T-helper 1 cell treated with Interleukin-12 subunit alpha and Interleukin-12 subunit beta and Interleukin-4 antibody, amounts not matched to agents 30 ng/mL and 1 ng/mL, for 36 hours (primary cell): ENCODE measurements at regions not wholly inside any gene's neighbourhood (a gene's known extent, or its start where the extent isn't known, plus 50 kb on each side); places are given as distances from the start of the nearest gene placed in this dataset.
"Not testable (repeated sequence)": the region's sequence is repeated elsewhere in the genome, so short reads cannot be mapped to it uniquely, and the experiment has no call there.

Experiments used
- intact Hi-C: fragments of 100-400 bp; cut with micrococcal nuclease; formaldehyde crosslinking; loops from one replicate; pipeline ENCODE4 v1.15.1; 2024

DNA sequence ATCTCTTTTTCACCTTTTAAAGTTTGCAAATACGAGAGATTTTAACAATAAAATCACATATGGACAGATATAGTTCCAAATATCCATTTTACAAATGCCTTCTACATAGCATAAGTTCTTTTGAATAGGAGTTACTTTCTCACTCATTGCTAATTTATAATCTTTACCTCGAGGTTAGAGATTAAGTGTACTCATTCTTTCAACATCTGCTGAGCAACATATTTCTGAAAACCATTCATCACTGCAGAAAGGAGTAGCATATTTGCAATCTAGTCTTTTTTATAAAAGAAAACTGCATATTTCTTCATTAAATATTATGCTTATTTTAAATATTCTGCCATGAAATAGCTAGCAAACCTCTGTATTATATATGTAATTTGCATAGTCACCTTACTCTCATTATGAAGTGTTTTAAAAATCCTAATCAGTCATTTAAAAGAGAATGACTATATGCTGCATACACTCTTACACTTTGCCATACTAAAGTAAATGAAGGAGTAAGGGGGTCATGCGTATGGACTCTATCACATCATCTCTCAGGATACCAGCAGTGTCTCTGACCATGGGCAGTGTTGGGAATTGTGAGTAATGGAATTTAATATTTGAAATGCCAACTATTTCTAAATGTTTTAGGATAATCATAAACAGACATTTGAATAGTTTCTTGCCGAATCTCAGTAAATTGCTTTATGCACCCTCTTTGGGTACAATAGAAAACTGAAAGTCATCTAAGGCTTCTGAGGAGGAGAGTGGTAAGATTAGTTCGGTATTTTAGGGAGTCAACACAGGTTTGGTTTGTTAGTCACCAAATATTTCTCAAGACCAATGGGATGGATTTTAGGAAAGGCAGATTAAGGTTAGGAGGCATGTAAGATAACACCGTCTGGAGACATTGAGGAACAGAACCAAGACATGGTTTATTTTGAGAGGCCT, 524.8 kb upstream of the ATP2B1 start:
- intact Hi-C loops = no loop called here

DNA sequence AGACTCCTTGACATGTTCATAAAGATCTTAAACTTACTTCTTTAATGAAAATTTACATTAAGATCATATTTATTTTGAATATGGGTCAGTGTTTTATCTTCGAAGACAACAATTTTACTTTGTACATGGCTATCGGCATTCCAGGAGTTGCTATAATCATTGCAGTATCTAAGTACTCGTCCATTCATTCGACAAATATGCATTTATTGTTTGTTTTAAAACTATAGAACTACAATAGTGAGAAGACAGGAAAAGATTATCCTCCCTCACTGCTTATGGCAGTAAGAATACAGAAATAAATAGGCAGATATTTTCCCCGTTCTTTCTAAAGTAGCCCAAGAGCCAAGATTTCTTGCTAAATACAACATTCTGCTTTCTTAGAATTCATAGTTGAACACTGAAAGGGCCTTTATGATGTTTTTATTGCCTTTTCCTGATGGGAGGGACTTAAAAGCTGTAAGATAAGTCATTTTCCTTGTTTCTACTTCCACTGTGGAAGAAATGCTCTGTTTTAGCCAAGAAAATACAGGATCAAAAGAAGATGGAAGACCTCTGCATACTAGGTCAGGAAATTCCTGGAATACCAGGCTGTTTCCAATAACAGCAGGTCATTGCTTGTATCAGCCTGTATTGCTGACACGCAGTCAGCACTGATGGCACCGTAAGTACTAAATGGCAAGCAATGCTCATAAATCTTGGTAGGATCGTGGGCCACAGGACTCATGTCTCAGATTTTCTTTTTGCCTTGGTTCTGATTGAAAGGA, 521.0 kb upstream of the ATP2B1 start:
- intact Hi-C loops = no loop called here

DNA sequence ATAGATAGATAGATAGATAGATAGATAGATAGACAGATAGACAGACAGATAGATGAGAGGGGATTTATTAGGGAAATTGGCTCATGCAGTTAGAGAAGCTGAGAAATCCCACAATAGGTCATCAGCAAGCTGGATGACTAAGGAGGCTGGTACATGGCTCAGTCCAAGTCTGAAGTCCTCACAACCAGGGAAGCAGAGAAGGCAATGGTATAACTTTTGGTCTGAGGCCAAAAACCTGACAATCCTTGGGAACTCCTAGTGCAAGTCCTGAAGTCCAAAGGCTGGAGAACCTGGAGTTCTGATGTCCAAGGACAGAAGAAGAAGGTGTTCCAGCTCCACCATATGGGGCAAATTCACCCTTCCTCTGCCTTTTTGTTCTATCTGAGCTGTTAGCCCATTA, 517.6 kb upstream of the ATP2B1 start:
- intact Hi-C loops = no loop called here

DNA sequence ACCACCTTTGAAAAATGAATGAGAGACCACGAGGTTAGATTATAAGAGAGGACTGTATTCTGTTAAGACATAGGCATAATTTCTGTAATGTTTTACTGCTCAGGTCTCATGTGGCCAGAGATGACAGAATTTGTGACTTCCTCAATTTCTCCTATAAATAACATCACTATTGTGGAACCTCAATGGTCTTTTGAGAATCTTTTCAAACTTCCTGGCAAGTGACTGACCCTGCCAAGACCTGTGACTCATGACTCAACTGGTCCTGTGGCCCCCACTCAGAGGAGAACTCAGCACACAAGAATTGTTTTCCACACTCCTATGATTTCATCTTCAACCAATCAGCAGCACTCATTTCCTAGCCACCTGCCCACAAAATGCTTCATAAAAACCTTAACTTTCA, 508.2 kb upstream of the ATP2B1 start:
- intact Hi-C loops = no loop called here

DNA sequence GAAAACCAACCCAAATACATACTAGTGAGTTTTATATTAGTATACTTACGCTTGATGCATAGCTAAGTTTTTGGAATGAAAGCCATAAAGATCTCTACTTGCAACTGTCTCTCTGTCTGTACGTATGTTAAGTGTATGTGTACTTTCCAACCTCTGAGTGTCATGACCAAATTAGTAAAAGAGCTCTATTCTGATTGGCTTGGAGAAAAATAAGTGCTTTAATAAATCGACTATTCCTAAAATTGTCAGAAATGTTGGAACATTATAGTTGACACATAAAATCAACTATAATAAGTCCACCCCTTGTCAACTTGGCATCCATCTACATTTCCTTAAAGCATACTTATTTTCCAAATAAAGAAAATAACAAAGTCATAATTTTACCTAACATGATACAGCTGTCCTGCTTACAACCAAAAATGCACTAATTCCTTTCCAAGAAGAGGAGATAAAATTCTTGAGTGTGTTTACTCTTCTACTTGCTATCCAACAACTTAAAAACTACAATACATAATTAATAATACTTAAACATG, 507.4 kb upstream of the ATP2B1 start:
- intact Hi-C loops = no loop called here

DNA sequence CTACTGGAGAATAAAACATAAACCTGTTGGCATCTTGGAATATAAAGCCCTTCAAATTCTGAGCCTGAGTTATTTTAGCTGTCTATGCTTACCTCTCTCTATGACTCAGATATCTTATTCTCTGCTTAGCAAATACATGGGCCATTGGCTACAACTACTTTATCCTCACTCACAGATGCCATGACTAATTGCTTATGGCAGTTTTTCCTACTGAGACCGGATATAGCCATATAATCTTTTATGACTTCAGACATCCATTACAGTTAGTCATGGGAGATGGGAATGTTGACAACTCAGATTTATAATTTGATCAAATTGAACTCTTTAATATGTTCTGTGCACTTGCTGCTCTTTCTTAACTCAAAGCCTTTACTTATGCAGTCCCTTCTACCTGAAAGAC, 502.4 kb upstream of the ATP2B1 start:
- intact Hi-C loops = no loop called here

DNA sequence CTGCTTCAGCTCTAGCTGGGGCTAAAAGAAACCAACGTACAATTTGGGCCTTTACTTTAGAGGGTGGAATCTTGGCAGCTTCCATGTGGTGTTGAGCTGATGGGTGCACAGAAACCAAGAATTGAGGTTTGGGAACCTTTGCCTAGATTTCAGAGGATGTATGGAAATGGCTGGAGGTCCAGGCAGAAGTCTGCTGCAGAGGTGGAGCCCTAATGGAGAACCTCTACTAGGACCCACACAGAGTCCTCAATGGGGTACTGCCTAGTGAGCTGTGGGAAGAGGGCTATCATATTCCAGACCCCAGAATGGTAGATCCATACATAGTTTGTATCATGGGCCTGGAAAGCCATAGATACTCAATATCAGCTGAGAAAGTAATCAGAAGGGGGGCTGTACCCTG, 500.4 kb upstream of the ATP2B1 start:
- intact Hi-C loops = no loop called here

DNA sequence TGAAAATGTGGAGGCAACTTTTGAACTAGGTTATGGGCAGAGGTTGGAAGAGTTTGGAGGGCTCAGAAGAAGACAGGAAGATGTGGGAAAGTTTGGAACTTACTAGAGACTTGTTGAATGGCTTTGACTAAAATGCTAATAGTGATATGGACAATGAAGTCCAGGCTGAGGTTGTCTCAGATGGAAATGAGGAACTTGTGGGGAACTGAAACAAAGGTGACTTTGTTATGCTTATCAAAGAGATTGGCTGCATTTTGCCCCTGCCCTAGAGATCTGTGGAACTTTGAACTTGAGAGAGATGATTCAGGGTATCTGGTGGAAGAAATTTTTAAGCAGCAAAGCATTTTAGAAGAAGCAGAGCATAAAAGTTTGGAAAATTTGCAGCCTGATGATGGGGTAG, 499.7 kb upstream of the ATP2B1 start:
- intact Hi-C loops = not testable (repeated sequence)

DNA sequence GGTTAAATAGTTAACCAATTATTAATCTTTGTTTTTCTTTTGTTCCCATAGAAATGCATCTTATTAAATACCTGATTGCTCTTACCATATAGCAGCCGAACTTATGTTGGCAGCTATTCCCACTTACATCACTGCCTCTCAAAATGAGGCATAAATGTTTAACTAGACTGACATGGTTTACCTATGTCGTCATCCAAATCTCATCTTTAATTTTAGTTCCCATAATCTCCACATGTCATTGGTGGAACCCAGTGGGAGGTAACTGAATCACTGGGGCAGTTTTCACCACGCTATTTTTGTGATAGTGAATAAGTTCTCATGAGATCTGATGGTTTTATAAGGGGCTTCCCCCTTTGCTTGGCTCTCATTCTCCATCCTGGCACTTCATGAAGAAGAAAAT, 499.2 kb upstream of the ATP2B1 start:
- intact Hi-C loops = no loop called here

DNA sequence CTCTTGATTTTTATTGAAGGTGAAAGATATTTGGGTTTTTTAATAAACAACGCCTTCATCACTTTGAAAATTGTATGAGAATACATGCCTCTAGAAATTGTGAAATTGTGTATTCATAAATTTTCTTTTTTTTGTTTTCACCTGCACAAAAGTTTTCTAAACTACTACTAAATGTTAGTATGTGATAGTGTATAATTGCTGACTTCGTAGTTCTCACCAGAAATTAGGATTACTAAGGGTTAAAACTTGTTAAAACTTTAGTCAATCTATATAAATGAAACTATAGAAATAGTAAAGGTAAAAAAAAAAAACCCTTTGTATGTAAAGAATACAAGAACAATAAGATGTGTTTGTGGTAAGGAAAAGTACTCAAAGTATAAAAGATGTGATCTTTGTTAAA, 496.5 kb upstream of the ATP2B1 start:
- intact Hi-C loops = no loop called here

DNA sequence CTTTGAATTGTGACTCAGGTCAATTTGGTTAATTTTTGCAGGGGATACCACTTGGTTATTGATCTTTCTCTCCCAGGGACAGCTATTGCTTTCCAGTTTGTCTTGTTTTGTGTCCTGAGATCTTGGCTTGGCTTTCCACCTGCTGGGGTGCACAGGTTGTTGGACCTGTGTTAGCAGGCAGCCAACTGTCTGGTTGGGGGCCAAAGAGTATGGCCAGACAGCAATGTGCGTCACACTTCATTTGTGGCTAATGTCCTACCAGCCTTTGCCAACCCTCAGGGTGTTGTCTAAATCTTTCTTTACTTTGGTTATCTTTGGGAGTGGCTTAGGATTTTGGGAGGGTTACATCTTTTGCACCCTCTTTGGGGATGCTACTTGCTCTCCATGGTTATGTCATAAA, 494.9 kb upstream of the ATP2B1 start:
- intact Hi-C loops = no loop called here

DNA sequence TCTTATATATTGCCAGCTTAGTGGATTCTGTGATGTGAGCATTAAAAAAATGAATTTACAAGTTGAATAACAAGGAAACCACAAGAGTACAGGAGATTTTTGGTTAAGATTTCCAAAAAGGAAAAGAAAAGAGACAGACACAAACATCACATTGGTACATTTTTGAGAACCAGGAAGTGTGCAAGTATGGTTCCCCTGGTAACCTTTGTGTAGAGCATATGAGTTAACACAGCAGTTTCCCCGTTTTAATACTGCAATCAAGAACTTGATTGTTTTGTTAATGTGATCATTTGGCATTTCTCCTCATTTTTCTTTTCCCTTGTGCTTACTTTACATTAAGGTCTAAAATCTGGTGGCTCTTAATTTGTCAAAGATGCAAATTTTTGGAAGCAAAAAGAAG, 490.4 kb upstream of the ATP2B1 start:
- intact Hi-C loops = no loop called here

DNA sequence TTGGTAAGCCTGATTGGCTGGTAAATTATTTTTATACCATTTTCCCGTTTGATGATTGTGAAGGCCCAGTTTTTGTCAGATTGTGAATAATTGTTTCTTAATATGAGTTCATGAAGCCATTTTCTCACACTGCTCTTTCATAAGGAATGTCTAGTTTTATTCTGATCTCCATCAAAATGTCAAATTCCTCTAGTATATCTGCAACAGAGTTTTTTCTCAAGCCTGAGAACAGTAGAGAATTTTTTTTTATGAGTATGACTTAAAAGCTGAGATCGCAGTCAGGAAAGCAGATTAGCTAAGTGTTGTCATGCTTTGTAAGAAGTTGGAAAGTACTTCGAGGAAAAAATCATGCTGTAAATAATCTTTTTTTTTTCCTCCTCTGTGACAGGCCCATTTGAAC, 484.9 kb upstream of the ATP2B1 start:
- intact Hi-C loops = no loop called here

DNA sequence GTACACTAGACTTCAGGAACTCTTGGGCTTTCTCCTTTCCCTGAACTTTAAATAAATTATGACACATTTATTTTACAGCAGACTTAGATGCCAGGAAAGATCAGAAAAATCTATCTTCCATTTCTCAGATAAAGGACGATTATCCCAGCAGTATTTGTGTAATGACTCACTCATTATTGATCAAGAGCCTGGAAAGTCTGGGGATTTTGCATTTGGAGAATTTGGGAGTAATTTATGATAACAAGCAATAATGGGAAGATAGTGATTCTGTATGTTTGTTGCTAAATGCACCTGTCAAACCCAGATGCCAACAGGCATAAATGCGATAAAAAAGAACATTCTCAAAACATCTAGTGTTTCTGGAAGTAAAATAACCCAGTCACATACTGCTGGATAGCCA, 480.2 kb upstream of the ATP2B1 start:
- intact Hi-C loops = no loop called here

DNA sequence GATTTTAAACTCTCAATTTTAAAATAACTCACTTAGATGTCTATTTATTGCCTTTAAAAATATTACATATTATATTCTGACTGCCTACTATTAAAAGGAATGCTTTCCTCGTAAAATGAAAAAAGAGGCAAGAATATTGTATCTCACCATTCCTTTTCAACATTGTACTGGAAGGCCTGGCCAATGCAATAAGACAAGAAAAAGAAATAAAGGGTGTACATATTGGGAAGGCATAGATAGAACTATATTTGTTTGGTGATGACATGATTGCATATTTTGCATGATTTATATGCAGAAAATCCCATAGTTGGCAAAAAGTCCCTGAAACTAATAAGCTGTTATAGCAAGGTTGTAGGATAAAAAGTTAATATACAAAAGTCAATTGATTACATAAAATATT, 474.6 kb upstream of the ATP2B1 start:
- intact Hi-C loops = no loop called here

DNA sequence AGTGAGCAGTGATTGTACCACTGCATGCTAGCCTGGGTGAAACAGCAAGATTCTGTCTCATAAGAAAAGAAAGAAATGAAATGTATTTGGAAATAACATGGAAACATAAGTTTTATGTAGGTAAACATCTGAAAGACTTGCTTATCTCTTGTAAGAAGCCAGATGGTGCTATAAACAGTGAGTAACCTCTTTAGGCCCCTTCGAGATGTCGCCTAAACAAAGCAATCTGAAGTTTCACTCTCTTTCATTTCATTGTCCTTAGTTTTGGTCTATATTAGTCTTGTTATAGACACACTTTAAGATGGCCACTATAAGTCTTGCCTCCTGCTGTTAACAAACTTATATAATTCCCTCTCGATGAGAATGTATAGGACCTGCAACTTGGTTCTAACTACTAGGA, 472.6 kb upstream of the ATP2B1 start:
- intact Hi-C loops = no loop called here

DNA sequence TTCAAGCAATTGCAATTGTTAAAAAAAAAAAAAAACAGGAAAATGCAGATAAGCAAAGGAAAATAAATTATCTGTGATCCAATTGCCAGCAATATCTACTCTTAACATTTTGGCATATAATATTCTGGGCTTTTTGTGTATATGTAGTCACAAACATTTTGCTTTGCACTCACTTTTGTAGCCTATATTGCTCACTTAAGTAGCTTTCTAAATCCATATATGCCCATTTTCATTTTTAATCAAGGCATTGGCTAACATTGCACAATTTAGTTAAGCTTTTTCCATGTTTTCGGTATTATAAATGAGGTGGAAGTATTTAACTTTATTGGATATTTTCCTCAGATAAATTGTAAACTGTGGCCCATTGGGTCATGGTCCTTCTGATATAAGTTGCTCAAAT, 466.3 kb upstream of the ATP2B1 start:
- intact Hi-C loops = no loop called here

DNA sequence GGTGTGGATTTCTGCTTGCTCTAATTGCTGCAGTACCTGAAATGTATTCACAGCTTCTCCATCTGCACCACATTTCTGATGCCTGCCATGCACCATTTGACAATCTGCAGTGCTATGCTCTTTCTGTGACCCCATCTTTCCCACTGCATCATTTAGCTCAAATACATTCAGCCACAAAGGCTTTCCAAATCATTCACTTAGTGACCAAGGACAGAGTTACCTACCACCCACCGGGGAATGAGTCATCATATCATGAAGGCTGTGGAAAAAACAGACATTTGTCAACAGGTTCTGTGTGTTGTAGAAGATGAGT, 465.5 kb upstream of the ATP2B1 start:
- intact Hi-C loops = no loop called here

DNA sequence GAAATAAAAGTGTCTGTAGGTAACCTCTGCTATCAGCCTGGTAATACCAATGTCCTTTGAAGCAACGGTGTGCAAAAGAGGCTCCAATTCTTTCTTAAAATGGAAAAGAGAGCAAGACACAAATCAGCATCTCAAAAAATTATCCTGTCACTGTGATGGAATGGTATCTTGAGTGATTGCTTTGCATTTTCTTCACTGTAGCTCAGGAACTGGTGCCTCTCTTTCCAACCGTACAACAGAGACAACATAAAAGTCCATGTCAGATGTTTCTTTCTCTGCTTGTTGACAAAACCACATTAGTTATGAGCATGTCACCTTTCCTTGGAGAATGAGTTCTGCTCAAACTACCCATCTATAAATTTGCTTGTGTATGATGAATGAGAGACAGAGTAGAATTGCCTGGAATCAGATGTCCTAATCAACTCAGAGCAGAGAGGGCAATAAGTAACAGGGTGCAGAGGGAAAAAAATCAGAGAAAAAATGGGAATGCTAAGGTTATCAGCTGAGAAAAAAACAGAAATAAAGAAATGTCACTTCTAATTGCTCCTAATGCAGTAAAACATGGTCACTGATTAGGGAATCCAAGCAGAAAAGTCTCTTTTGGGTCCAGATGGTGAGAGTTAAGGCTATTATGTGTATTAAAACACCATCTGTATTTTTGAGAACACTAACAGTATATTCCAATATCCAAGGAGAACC, 465.0 kb upstream of the ATP2B1 start:
- intact Hi-C loops = no loop called here

DNA sequence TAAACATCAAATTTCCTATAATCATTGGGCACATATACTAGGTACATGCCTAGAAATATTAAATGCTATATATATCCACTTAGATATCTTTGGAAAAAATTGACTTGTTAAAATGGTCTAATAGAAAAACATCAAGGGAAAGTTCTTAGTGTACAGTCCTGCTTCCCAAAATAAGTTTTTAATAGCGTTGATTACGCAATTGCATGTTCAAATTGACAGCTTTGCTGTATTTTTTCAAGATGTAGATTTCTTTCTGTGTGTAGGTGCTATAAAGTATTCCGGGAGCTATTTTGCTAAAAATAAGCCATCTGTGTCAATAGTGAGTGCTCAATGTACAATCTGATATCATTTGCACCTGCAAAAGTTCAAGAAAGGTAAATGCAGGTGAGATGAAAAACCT, 463.9 kb upstream of the ATP2B1 start:
- intact Hi-C loops = no loop called here

DNA sequence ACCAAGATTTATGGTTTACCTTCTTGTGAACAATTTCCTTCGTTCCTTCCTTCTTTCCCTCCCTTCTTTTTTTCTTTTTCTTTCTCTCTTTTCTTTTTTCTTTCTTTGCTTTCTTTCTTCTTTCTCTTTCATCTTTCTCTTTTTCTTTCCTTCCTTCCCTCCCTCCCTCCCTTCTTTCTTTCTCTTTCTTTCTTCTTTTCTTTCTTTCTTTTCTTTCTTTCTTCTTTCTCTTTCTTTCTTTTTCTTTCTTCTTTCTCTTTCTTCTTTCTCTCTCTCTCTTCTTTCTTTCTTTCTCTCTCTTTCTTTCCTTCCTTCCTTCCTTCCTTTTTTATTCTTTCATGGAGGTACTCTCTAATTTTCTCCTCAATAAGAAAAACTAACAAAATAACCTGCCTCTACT, 462.1 kb upstream of the ATP2B1 start:
- intact Hi-C loops = no loop called here
